ENCODE measurements at regions not wholly inside any gene's neighbourhood (a gene's known extent, or its start where the extent isn't known, plus 50 kb on each side); places are given as distances from the start of the nearest gene placed in this dataset.
A peak's percentile ranks its signal among the peaks of the same experiment; 100 is the strongest.

- DNase-seq: no peak
Observed at GRCh38 chr3:71887256-71887655, 102.3 kb upstream of the PROK2 start.

GRCh38 chr3:71885006-71885405 lies 100.1 kb upstream of the PROK2 start:
- DNase-seq: no peak

GRCh38 chr3:71881732-71882131 lies 96.8 kb upstream of the PROK2 start:
- DNase-seq: no peak

- DNase-seq: no peak
Observed at GRCh38 chr3:71881041-71881440, 96.1 kb upstream of the PROK2 start.

GRCh38 chr3:71879089-71879488 lies 94.1 kb upstream of the PROK2 start:
- no peak for DNase-seq

- DNase-seq: no peak
Observed at GRCh38 chr3:71876135-71877105, 91.5 kb upstream of the PROK2 start.

- peak; percentile 34 for DNase-seq
Observed at GRCh38 chr3:71875461-71875947, 90.6 kb upstream of the PROK2 start.

- DNase-seq: no peak
Observed at GRCh38 chr3:71874618-71875017, 89.7 kb upstream of the PROK2 start.

GRCh38 chr3:71873093-71873611 lies 88.2 kb upstream of the PROK2 start:
- DNase-seq: no peak

GRCh38 chr3:71872256-71872655 lies 87.3 kb upstream of the PROK2 start:
- no peak for DNase-seq

- no peak for DNase-seq
Observed at GRCh38 chr3:71870966-71871512, 86.1 kb upstream of the PROK2 start.

- no peak for DNase-seq
Observed at GRCh38 chr3:71868876-71869275, 83.9 kb upstream of the PROK2 start.

- DNase-seq: no peak
Observed at GRCh38 chr3:71865727-71866126, 80.8 kb upstream of the PROK2 start.

- no peak for DNase-seq
Observed at GRCh38 chr3:71863563-71864190, 78.7 kb upstream of the PROK2 start.

GRCh38 chr3:71862371-71863140 lies 77.6 kb upstream of the PROK2 start:
- DNase-seq: no peak

- no peak for DNase-seq
Observed at GRCh38 chr3:71859123-71859519, 74.2 kb upstream of the PROK2 start.

- no peak for DNase-seq
Observed at GRCh38 chr3:71858503-71859122, 73.7 kb upstream of the PROK2 start.

GRCh38 chr3:71857956-71858355 lies 73.0 kb upstream of the PROK2 start:
- DNase-seq: no peak

GRCh38 chr3:71854706-71855105 lies 69.8 kb upstream of the PROK2 start:
- no peak for DNase-seq

- DNase-seq: no peak
Observed at GRCh38 chr3:71854096-71854495, 69.1 kb upstream of the PROK2 start.

- no peak for DNase-seq
Observed at GRCh38 chr3:71851878-71852277, 66.9 kb upstream of the PROK2 start.

GRCh38 chr3:71850654-71851053 lies 65.7 kb upstream of the PROK2 start:
- DNase-seq: no peak
